ENCODE measurements at regions not wholly inside any gene's neighbourhood (a gene's known extent, or its start where the extent isn't known, plus 50 kb on each side); places are given as distances from the start of the nearest gene placed in this dataset.

DNA sequence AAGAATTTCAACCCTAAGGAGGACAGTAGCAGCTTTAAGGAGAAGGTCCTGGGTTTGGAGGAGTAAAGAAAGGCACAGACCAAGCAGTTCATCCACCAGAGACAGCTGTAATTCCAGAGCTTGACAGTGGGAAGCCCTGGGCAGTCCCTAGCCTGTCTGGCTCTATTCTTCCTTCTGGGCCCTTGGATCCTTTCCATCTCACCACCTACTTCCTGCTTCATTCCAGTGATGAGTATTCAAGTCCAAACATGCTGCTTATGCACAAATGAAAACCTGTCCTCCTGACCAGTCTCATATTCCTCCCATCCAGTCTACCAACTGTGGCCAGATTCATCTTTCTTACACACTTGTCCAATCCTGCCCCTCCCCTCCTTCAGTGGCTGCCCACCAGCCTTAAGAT lies 171.4 kb downstream of the CNTN3 start:
- no peak for DNase-seq (ENCODE audit: low read depth in 1 of 2, low spot score in 1 of 2)
- TF ChIP-seq, protein P1, sequence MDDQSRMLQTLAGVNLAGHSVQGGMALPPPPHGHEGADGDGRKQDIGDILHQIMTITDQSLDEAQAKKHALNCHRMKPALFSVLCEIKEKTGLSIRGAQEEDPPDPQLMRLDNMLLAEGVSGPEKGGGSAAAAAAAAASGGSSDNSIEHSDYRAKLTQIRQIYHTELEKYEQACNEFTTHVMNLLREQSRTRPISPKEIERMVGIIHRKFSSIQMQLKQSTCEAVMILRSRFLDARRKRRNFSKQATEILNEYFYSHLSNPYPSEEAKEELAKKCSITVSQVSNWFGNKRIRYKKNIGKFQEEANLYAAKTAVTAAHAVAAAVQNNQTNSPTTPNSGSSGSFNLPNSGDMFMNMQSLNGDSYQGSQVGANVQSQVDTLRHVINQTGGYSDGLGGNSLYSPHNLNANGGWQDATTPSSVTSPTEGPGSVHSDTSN (IDR thresholded peaks at IDR 0.05) = no peak
- no peak for TF ChIP-seq NR3C1 (IDR thresholded peaks at IDR 0.05)
- TF ChIP-seq PHF8 (IDR thresholded peaks at IDR 0.05; ENCODE audit: borderline replicate concordance, low read depth) = no peak
- TF ChIP-seq, protein P2, sequence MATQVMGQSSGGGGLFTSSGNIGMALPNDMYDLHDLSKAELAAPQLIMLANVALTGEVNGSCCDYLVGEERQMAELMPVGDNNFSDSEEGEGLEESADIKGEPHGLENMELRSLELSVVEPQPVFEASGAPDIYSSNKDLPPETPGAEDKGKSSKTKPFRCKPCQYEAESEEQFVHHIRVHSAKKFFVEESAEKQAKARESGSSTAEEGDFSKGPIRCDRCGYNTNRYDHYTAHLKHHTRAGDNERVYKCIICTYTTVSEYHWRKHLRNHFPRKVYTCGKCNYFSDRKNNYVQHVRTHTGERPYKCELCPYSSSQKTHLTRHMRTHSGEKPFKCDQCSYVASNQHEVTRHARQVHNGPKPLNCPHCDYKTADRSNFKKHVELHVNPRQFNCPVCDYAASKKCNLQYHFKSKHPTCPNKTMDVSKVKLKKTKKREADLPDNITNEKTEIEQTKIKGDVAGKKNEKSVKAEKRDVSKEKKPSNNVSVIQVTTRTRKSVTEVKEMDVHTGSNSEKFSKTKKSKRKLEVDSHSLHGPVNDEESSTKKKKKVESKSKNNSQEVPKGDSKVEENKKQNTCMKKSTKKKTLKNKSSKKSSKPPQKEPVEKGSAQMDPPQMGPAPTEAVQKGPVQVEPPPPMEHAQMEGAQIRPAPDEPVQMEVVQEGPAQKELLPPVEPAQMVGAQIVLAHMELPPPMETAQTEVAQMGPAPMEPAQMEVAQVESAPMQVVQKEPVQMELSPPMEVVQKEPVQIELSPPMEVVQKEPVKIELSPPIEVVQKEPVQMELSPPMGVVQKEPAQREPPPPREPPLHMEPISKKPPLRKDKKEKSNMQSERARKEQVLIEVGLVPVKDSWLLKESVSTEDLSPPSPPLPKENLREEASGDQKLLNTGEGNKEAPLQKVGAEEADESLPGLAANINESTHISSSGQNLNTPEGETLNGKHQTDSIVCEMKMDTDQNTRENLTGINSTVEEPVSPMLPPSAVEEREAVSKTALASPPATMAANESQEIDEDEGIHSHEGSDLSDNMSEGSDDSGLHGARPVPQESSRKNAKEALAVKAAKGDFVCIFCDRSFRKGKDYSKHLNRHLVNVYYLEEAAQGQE (IDR thresholded peaks at IDR 0.05) = no peak
- TF ChIP-seq RCOR1 (IDR thresholded peaks at IDR 0.05; ENCODE audit: low read depth, low read length) = no peak
- TF ChIP-seq ESRRA (IDR thresholded peaks at IDR 0.05; ENCODE audit: borderline replicate concordance, low read length) = no peak
- TF ChIP-seq, protein P3, sequence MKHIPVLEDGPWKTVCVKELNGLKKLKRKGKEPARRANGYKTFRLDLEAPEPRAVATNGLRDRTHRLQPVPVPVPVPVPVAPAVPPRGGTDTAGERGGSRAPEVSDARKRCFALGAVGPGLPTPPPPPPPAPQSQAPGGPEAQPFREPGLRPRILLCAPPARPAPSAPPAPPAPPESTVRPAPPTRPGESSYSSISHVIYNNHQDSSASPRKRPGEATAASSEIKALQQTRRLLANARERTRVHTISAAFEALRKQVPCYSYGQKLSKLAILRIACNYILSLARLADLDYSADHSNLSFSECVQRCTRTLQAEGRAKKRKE (CRISPR knock-in tag; IDR thresholded peaks at IDR 0.05; ENCODE audit: low read depth) = no peak
- TF ChIP-seq FOSB (CRISPR knock-in tag; IDR thresholded peaks at IDR 0.05) = no peak
- TF ChIP-seq JUN (IDR thresholded peaks at IDR 0.05) = no peak
- TF ChIP-seq ZC3H11A (IDR thresholded peaks at IDR 0.05) = no peak
- TF ChIP-seq ZNF302 (CRISPR knock-in tag; IDR thresholded peaks at IDR 0.05) = no peak
- Histone ChIP-seq H3K4me3 (no peak overlapping the region), H3K27ac (no peak overlapping the region), H3K4me2 (no peak overlapping the region), H3K9me3 (no peaks in the 10 kb centered on the region), H3K4me1 (no peaks in the 10 kb centered on the region)
- FAIRE-seq = no peak
- ChIA-PET CTCF (no interaction called here), POLR2A (no interaction called here)
- no peak for ATAC-seq

DNA sequence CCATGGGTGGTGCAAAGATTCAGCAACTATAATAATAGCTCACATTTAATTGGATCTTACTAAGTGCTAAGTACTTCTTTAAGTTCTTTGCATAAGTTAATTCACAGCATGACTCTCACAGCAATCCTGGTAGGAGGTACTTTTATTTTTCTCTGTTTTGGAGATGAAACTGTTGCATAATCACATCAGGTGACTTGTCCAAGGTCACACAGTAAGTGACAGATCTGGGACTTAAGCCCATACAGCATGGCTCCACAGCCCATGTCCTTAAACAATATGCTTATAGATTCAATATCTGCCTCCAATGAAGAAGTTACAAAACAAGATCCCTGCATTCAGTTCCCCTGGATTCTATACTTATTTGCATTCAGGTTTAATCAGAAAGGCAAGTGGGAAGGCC lies 171.8 kb downstream of the CNTN3 start:
- FAIRE-seq (no peak), ATAC-seq (no peak)

DNA sequence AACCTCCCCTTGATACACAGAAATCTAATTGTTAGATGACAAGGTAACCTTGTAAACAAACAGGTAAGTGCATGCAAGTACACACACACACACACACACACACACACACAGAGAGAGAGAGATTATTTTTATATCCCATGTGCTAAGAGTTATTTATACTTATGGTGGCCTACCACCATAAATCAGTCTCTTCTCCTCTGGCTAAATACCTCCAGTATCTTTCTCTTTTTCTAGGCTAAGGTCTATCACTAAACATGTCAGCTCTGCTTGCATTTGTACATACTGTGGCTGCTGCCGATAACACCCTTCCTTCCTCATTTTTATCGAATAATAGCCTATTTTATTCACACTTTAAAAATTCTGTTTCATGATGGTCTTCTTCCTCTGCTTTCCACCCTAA lies 172.4 kb downstream of the CNTN3 start:
- no peaks in the 10 kb centered on the region for H3K9me3 ChIP-seq
- ATAC-seq = no peak
- no peak overlapping the region for H3K4me3 ChIP-seq
- TF ChIP-seq KDM1A (IDR thresholded peaks at IDR 0.05; ENCODE audit: low read depth) (no peak), CHD4 (IDR thresholded peaks at IDR 0.05; ENCODE audit: borderline replicate concordance) (no peak), CBX8 (IDR thresholded peaks at IDR 0.05) (no peak), POLR2AphosphoS2 (conservative IDR thresholded peaks at IDR 0.05; ENCODE audit: low read length) (no peak), FOXS1 (CRISPR knock-in tag; IDR thresholded peaks at IDR 0.05) (no peak), SREBF2 (IDR thresholded peaks at IDR 0.05) (no peak), CEBPB (IDR thresholded peaks at IDR 0.05) (no peak), PHF8 (IDR thresholded peaks at IDR 0.05; ENCODE audit: borderline replicate concordance, low read depth) (no peak), MAZ (IDR thresholded peaks at IDR 0.05; ENCODE audit: borderline replicate concordance, low read depth, low read length) (no peak), EHF (CRISPR knock-in tag; IDR thresholded peaks at IDR 0.05) (no peak), HOXA7 (CRISPR knock-in tag; IDR thresholded peaks at IDR 0.05) (no peak), ZFP36 (IDR thresholded peaks at IDR 0.05; ENCODE audit: borderline replicate concordance, partially characterized antibody) (no peak), NPAS2 (CRISPR knock-in tag; IDR thresholded peaks at IDR 0.05; ENCODE audit: borderline replicate concordance) (no peak)
- TF ChIP-seq, protein P3 (CRISPR knock-in tag; IDR thresholded peaks at IDR 0.05; ENCODE audit: low read depth) = no peak
- no peaks in the 10 kb centered on the region for H3K4me1 ChIP-seq
- 8% methylated on average over 2 of the region's 2 CpGs for WGBS (ENCODE audit: missing lambda C conversion rate)
- no peak for DNase-seq (ENCODE audit: low read depth in 1 of 2, low spot score in 1 of 2)
- H3K27ac ChIP-seq = no peak overlapping the region
- ChIA-PET CTCF (no interaction called here), POLR2A (no interaction called here)
- FAIRE-seq = no peak
- H3K4me2 ChIP-seq = no peak overlapping the region

More for the DNA sequence above, 171.8 kb downstream of the CNTN3 start:
- no peak overlapping the region for H3K4me2 ChIP-seq
- no peaks in the 10 kb centered on the region for H3K4me1 ChIP-seq
- H3K4me3 ChIP-seq = no peak overlapping the region
- TF ChIP-seq, protein P4, sequence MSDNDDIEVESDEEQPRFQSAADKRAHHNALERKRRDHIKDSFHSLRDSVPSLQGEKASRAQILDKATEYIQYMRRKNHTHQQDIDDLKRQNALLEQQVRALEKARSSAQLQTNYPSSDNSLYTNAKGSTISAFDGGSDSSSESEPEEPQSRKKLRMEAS (IDR thresholded peaks at IDR 0.05) = no peak
- TF ChIP-seq ZFP36 (IDR thresholded peaks at IDR 0.05; ENCODE audit: borderline replicate concordance, partially characterized antibody) (no peak), EHF (CRISPR knock-in tag; IDR thresholded peaks at IDR 0.05) (no peak), RARB (CRISPR knock-in tag; IDR thresholded peaks at IDR 0.05) (no peak), BHLHE40 (IDR thresholded peaks at IDR 0.05; ENCODE audit: low read depth, low read length) (no peak), HOXB13 (CRISPR knock-in tag; IDR thresholded peaks at IDR 0.05; ENCODE audit: low read depth) (no peak), CBX2 (IDR thresholded peaks at IDR 0.05; ENCODE audit: borderline replicate concordance, low read depth) (no peak)
- TF ChIP-seq, protein P5, sequence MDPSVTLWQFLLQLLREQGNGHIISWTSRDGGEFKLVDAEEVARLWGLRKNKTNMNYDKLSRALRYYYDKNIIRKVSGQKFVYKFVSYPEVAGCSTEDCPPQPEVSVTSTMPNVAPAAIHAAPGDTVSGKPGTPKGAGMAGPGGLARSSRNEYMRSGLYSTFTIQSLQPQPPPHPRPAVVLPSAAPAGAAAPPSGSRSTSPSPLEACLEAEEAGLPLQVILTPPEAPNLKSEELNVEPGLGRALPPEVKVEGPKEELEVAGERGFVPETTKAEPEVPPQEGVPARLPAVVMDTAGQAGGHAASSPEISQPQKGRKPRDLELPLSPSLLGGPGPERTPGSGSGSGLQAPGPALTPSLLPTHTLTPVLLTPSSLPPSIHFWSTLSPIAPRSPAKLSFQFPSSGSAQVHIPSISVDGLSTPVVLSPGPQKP (IDR thresholded peaks at IDR 0.05; ENCODE audit: low read depth, low read length) = no peak
- H3K9me3 ChIP-seq = no peaks in the 10 kb centered on the region
- no peak overlapping the region for H3K27ac ChIP-seq
- CTCF ChIA-PET = no interaction called here
- no peak for DNase-seq (ENCODE audit: low read depth in 1 of 2, low spot score in 1 of 2)
- POLR2A ChIA-PET = no interaction called here
